ENCODE measurements at regions not wholly inside any gene's neighbourhood (a gene's known extent, or its start where the extent isn't known, plus 50 kb on each side); places are given as distances from the start of the nearest gene placed in this dataset.

DNA sequence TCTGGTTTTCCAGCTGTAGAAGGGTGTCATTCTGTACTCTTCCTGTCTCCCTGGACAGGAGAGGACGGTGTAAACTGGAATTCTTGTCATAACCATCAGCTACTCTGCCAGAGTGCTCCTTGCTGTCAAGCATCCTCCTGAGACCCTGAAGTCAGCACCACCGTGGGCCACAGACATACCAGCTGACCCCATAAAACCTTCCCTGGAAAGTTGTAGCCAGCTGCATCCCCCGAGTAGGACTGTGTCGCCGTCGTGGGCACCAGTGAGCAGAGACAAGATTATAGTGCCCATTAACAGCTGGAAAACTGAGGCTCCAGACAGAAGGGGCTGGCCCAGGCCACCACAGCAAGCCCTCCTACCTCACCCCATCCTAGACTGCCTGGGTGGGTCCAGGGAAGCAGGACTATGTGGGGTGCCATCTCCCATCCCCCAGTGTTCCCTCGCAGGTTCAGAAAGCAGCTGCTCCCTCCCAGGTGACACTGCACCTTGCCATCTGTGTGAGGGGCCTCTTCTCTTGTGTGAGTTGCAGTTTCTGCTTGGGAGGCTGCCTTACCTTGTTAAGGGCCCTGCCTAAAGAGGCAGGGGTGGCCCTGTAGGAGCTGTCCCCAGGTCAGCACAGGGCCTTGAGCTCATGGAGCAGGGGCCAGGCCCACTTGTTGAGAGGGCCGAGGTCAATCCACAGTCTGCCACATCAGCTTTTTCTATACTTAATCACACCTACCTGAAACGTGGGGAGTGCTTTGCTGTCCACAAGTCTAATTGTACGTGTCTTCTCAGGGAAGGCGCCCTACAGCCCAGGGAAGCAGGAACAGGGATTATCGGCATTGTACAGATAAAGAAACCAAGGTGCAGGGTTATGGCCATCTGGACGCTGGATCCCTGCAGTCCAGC, 191.9 kb upstream of the LINGO1 start:
- intact Hi-C loops (cut with DNase I), result loop anchor here in 1 of 4 donors (5.0 kb wide), 1 partner anchor 192 kb away; the partner anchor contains the start of gene LINGO1
- Histone ChIP-seq H3K9me3 (no peaks in the 10 kb centered on the region), H3K36me3 (no peaks in the 10 kb centered on the region), H3K27ac (no peak overlapping the region), H3K4me1 (ENCODE audit: insufficient read depth) (no peaks in the 10 kb centered on the region), H3K27me3 (no peaks in the 10 kb centered on the region), H3K4me3 (no peak overlapping the region)
- TF ChIP-seq EP300 (IDR thresholded peaks at IDR 0.05) (no peak), POLR2A (IDR thresholded peaks at IDR 0.05) (no peak)
- TF ChIP-seq, protein P1, sequence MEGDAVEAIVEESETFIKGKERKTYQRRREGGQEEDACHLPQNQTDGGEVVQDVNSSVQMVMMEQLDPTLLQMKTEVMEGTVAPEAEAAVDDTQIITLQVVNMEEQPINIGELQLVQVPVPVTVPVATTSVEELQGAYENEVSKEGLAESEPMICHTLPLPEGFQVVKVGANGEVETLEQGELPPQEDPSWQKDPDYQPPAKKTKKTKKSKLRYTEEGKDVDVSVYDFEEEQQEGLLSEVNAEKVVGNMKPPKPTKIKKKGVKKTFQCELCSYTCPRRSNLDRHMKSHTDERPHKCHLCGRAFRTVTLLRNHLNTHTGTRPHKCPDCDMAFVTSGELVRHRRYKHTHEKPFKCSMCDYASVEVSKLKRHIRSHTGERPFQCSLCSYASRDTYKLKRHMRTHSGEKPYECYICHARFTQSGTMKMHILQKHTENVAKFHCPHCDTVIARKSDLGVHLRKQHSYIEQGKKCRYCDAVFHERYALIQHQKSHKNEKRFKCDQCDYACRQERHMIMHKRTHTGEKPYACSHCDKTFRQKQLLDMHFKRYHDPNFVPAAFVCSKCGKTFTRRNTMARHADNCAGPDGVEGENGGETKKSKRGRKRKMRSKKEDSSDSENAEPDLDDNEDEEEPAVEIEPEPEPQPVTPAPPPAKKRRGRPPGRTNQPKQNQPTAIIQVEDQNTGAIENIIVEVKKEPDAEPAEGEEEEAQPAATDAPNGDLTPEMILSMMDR (IDR thresholded peaks at IDR 0.05), result no peak
- 73 to 78% (median 74%) methylated on average over 13 of the region's 13 CpGs for WGBS, 3 donors
- DNase-seq, result no peak

DNA sequence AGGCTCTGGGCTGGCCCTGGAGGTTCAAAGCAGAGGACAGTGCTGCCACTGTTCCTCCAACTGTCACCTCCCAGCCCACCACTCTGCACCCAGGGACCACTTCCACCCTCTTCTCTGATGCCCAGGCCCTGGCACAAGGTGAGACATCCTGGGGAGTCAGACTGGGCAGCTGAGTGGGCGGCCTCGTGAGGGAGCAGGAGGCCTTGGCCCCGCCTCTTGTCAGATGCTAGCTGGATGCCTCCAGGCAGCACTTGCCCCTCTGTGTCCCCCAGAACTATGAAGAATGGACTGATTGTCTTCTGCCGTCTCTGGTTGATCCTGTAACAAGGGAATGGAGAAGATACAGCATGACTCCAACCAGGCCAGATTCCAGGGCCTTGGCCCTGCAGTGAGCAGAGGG, 191.0 kb upstream of the LINGO1 start:
- Histone ChIP-seq H3K4me1 (ENCODE audit: insufficient read depth) (no peaks in the 10 kb centered on the region), H3K27me3 (no peaks in the 10 kb centered on the region), H3K36me3 (no peaks in the 10 kb centered on the region), H3K27ac (no peak overlapping the region), H3K9me3 (no peaks in the 10 kb centered on the region), H3K4me3 (no peak overlapping the region)
- TF ChIP-seq EP300 (IDR thresholded peaks at IDR 0.05) (no peak), POLR2A (IDR thresholded peaks at IDR 0.05) (no peak)
- TF ChIP-seq, protein P1 (IDR thresholded peaks at IDR 0.05), result no peak
- 69 to 86% (median 79%) methylated on average over 4 of the region's 4 CpGs for WGBS, 3 donors
- intact Hi-C loops (cut with DNase I), result loop anchor here in 1 of 4 donors (5.0 kb wide), 1 partner anchor 191 kb away; the partner anchor contains the start of gene LINGO1
- no peak for DNase-seq

DNA sequence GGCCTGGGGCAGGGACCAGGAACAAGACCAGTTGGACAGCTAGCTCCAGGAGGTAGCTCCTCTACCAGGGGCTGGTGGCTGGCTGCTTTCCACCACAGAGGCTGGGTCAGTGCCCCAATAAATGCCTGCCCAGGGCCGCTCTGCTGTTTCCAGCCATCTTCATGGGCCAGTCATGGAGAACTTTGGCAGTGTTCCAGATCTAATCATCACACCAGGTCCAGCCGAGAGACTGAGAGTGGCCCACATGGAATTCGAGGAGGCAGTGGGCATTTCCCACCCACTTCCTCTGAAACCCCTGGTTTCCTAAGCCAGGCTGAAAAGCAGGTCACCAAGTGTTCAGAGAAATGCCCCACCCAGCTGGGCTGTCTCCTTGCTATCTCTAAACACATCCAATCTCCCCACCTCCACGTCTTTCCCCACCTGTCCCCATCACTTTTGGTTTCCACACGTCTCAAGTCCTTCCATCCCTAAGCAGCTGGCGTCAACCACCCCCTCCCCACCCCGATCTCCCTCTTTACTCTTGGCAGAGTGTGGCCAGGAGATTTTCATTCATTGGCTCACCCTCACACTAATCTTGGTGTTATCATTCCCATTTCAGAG, 190.0 kb upstream of the LINGO1 start:
- Histone ChIP-seq H3K36me3 (no peaks in the 10 kb centered on the region), H3K27me3 (no peaks in the 10 kb centered on the region), H3K9me3 (no peaks in the 10 kb centered on the region), H3K4me1 (ENCODE audit: insufficient read depth) (no peaks in the 10 kb centered on the region), H3K4me3 (no peak overlapping the region), H3K27ac (no peak overlapping the region)
- no peak for DNase-seq
- TF ChIP-seq POLR2A (IDR thresholded peaks at IDR 0.05), result no peak
- no peak for TF ChIP-seq EP300 (IDR thresholded peaks at IDR 0.05)
- TF ChIP-seq, protein P1 (IDR thresholded peaks at IDR 0.05), result no peak
- WGBS, 3 donors, result 62 to 69% (median 69%) methylated on average over 7 of the region's 7 CpGs
- intact Hi-C loops (cut with DNase I), result loop anchor here in 1 of 4 donors (5.0 kb wide), 1 partner anchor 190 kb away; the partner anchor contains the start of gene LINGO1

DNA sequence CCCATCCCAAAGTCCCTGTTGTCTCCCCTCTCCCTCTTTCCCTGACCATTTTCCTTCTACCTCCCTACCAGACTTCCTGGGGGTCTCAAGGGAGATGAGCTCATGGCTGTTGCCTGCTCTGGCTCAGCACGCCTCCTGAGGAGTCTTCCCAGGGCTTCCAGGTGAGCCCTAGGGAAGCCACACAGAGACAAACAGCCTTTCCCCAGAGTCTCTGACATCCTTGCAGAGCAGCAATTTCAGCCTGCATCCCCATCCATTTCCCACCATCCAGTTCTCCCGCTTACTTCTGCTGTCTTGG, 189.2 kb upstream of the LINGO1 start:
- Histone ChIP-seq H3K4me1 (ENCODE audit: insufficient read depth) (no peaks in the 10 kb centered on the region), H3K27ac (no peak overlapping the region), H3K27me3 (no peaks in the 10 kb centered on the region), H3K4me3 (no peak overlapping the region), H3K36me3 (no peaks in the 10 kb centered on the region), H3K9me3 (no peaks in the 10 kb centered on the region)
- DNase-seq, result no peak
- TF ChIP-seq, protein P1 (IDR thresholded peaks at IDR 0.05), result no peak
- intact Hi-C loops (cut with DNase I), result loop anchor here in 1 of 4 donors (5.0 kb wide), 1 partner anchor 190 kb away; the partner anchor contains the start of gene LINGO1
- 78 to 84% (median 80%) methylated on average over 2 of the region's 2 CpGs for WGBS, 3 donors

Data from ovary (tissue), 7 donors.